ENCODE measurements at regions not wholly inside any gene's neighbourhood (a gene's known extent, or its start where the extent isn't known, plus 50 kb on each side); places are given as distances from the start of the nearest gene placed in this dataset.

GRCh38 chr3:63050548-63051177 lies 175.4 kb upstream of the CADPS start:
- TF ChIP-seq POLR2A (IDR thresholded peaks at IDR 0.05; ENCODE audit: low read length) (no peak), GATA1 (IDR thresholded peaks at IDR 0.05; ENCODE audit: low read depth, low read length) (no peak)

Data from erythroblast (primary cell).